Panc1 (cell line): ENCODE measurements at regions not wholly inside any gene's neighbourhood (a gene's known extent, or its start where the extent isn't known, plus 50 kb on each side); places are given as distances from the start of the nearest gene placed in this dataset.

Experiments
- ATAC-seq: fragments of 200-7000 bp; cut with Tn5 transposase; 2 replicates; pipeline ENCODE4 v1.9.1; 2020; ENCODE audit warnings: mild to moderate bottlenecking, moderate library complexity
- BruUV-seq: library from RNA; stranded (reverse); fragments of 400-500 nt; replicated peaks from 2 replicates; lab custom pipeline; 2021; lab: Mats Ljungman, UMichigan
- CTCF ChIA-PET: fragments of 300-600 bp; sonication (Branson Sonifier 250); formaldehyde crosslinking; loops from one replicate; lab custom pipeline; 2022; ENCODE audit warnings: antibody characterized with exemption; lab: Charles Lee
- POLR2A ChIA-PET: fragments of 300-600 bp; sonication (Branson Sonifier 250); formaldehyde crosslinking; loops from one replicate; lab custom pipeline; 2022; ENCODE audit warnings: antibody characterized with exemption; lab: Charles Lee
- DNase-seq: peaks from one replicate; pipeline ENCODE4 v3.0.0-alpha.2; 2010; ENCODE audit warnings: low read depth, low spot score
- H3K27ac ChIP-seq: 2 replicates; pipeline ENCODE4 v1.5.1; 2011; ENCODE audit warnings: mild to moderate bottlenecking, low read length, inconsistent platforms
- H3K27me3 ChIP-seq: fragments of 200-500 bp; sonication (Bioruptor generic); 2 replicates; pipeline ENCODE4 v1.6.0; 2014; ENCODE audit warnings: low read length, inconsistent platforms; ENCODE audit not compliant: control insufficient read depth, insufficient read depth
- H3K36me3 ChIP-seq: fragments of 200-500 bp; sonication (Bioruptor generic); 2 replicates; pipeline ENCODE4 v1.5.1; 2014; ENCODE audit warnings: inconsistent platforms, mild to moderate bottlenecking, low read length, moderate library complexity; ENCODE audit not compliant: control insufficient read depth, insufficient read depth
- H3K4me1 ChIP-seq: 2 replicates; pipeline ENCODE4 v1.5.1; 2011; ENCODE audit warnings: inconsistent platforms, mild to moderate bottlenecking, low read length, moderate library complexity; ENCODE audit not compliant: control insufficient read depth, insufficient read depth
- H3K4me3 ChIP-seq, 2 experiments: 2 replicates each; pipeline ENCODE4 v1.5.1; 2011 to 2012; ENCODE audit warnings: low read depth in 2 of 2, low read length in 2 of 2, mild to moderate bottlenecking in 2 of 2, inconsistent platforms in 1 of 2, moderate library complexity in 1 of 2
- H3K9me3 ChIP-seq: fragments of 200-500 bp; sonication (Bioruptor generic); 2 replicates; pipeline ENCODE4 v1.5.1; 2014; ENCODE audit warnings: low read depth, mild to moderate bottlenecking, inconsistent platforms, low read length, moderate library complexity; ENCODE audit not compliant: control insufficient read depth, insufficient read depth
- CTCF ChIP-seq: fragments of 450-650 bp; IDR thresholded peaks from 2 replicates; pipeline ENCODE4 v1.5.1; 2017; ENCODE audit warnings: mild to moderate bottlenecking
- POLR2AphosphoS5 ChIP-seq: IDR thresholded peaks from 2 replicates; pipeline ENCODE4 v1.6.1; 2012; ENCODE audit warnings: mild to moderate bottlenecking, low read depth, low read length, moderate library complexity
- REST ChIP-seq, 2 experiments: IDR thresholded peaks; 2 replicates each; pipeline ENCODE4 v1.6.1; 2011 to 2012; ENCODE audit warnings: low read depth in 2 of 2, control low read depth in 1 of 2, low read length in 1 of 2, mild to moderate bottlenecking in 1 of 2, moderate library complexity in 1 of 2; ENCODE audit not compliant: insufficient read depth in 1 of 2
- SIN3A ChIP-seq: IDR thresholded peaks from 2 replicates; pipeline ENCODE4 v1.6.1; 2012; ENCODE audit warnings: low read depth, mild to moderate bottlenecking, low read length, moderate library complexity, borderline replicate concordance; ENCODE audit not compliant: insufficient read depth
- TCF7L2 ChIP-seq: IDR thresholded peaks from 2 replicates; pipeline ENCODE4 v1.6.1; 2011; ENCODE audit warnings: mild to moderate bottlenecking, low read depth, low read length, inconsistent platforms
- in situ Hi-C: cut with HindIII; loops from 2 replicates; pipeline ENCODE4 v1.10.0; 2016; ENCODE audit warnings: low sequenced_read_pairs, low pct_unique_long_range_greater_than_20kb
- intact Hi-C: fragments of 100-400 bp; cut with micrococcal nuclease; formaldehyde crosslinking; loops from one replicate; pipeline ENCODE4 v1.10.0; 2022; ENCODE audit not compliant: unreplicated experiment

- ATAC-seq (no peak), DNase-seq (no peak)
- Histone ChIP-seq H3K27ac (no peak overlapping the region), H3K36me3 (no peaks in the 10 kb centered on the region), H3K4me3 (no peak overlapping the region), H3K9me3 (no peaks in the 10 kb centered on the region), H3K4me1 (no peaks in the 10 kb centered on the region), H3K27me3 (no peaks in the 10 kb centered on the region)
- BruUV-seq = no TSS peak
- TF ChIP-seq CTCF = no peak
- no peak for TF ChIP-seq SIN3A
- TF ChIP-seq POLR2AphosphoS5 = no peak
- TF ChIP-seq TCF7L2 = no peak
- TF ChIP-seq REST (IDR thresholded peaks at IDR 0.05; ENCODE audit: insufficient read depth in 1 of 2, low read depth in 2 of 2, low read length in 1 of 2) = no peak
- in situ Hi-C loops = no loop called here
- CTCF ChIA-PET = no interaction called here
- intact Hi-C loops = no loop called here
- POLR2A ChIA-PET = no interaction called here
These were observed 1447.4 kb upstream of the TMEM132C start for GRCh38 chr12:126819554-126819953.

- H3K4me3 ChIP-seq = no peak overlapping the region
- CTCF ChIA-PET = no interaction called here
- ATAC-seq (no peak), DNase-seq (no peak)
- H3K4me1 ChIP-seq = no peaks in the 10 kb centered on the region
- H3K27me3 ChIP-seq = no peaks in the 10 kb centered on the region
- no peaks in the 10 kb centered on the region for H3K9me3 ChIP-seq
- H3K36me3 ChIP-seq = no peaks in the 10 kb centered on the region
- in situ Hi-C loops (no loop called here), intact Hi-C loops (no loop called here)
- H3K27ac ChIP-seq = no peak overlapping the region
- TF ChIP-seq TCF7L2 = no peak
- no peak for TF ChIP-seq SIN3A
- TF ChIP-seq POLR2AphosphoS5 = no peak
- TF ChIP-seq REST (IDR thresholded peaks at IDR 0.05; ENCODE audit: insufficient read depth in 1 of 2, low read depth in 2 of 2, low read length in 1 of 2) = no peak
- no peak for TF ChIP-seq CTCF
- POLR2A ChIA-PET = no interaction called here
- BruUV-seq = no TSS peak
These were observed 1435.9 kb upstream of the TMEM132C start for GRCh38 chr12:126830778-126831680.
